ENCODE measurements at regions not wholly inside any gene's neighbourhood (a gene's known extent, or its start where the extent isn't known, plus 50 kb on each side); places are given as distances from the start of the nearest gene placed in this dataset.
"Not testable (repeated sequence)": the region's sequence is repeated elsewhere in the genome, so short reads cannot be mapped to it uniquely, and the experiment has no call there.

- no peak overlapping the region for H3K4me3 ChIP-seq (ENCODE audit: low read depth, low read length)
- DNase-seq (ENCODE audit: low read depth), result no peak
- no peak for TF ChIP-seq CTCF (IDR thresholded peaks at IDR 0.05; ENCODE audit: insufficient read depth, low read length)
Measured at GRCh38 chr15:31223478-31224350, 102.9 kb upstream of the KLF13 start.

GRCh38 chr15:31224661-31225060, 102.0 kb upstream of the KLF13 start:
- H3K4me3 ChIP-seq (ENCODE audit: low read depth, low read length); DNase-seq (ENCODE audit: low read depth): not testable (repeated sequence)

- DNase-seq (ENCODE audit: low read depth), result no peak
- TF ChIP-seq CTCF (IDR thresholded peaks at IDR 0.05; ENCODE audit: insufficient read depth, low read length), result no peak
- H3K4me3 ChIP-seq (ENCODE audit: low read depth, low read length), result no peak overlapping the region
Measured at GRCh38 chr15:31225356-31225955, 101.2 kb upstream of the KLF13 start.

GRCh38 chr15:31226021-31226420, 100.6 kb upstream of the KLF13 start:
- no peak for TF ChIP-seq CTCF (IDR thresholded peaks at IDR 0.05; ENCODE audit: insufficient read depth, low read length)
- no peak overlapping the region for H3K4me3 ChIP-seq (ENCODE audit: low read depth, low read length)
- no peak for DNase-seq (ENCODE audit: low read depth)

- no peak for TF ChIP-seq CTCF (IDR thresholded peaks at IDR 0.05; ENCODE audit: insufficient read depth, low read length)
Measured at GRCh38 chr15:31227235-31227634, 99.4 kb upstream of the KLF13 start.

GRCh38 chr15:31228011-31228484, 98.6 kb upstream of the KLF13 start:
- no peak for TF ChIP-seq CTCF (IDR thresholded peaks at IDR 0.05; ENCODE audit: insufficient read depth, low read length)
- DNase-seq (ENCODE audit: low read depth), result no peak
- H3K4me3 ChIP-seq (ENCODE audit: low read depth, low read length), result no peak overlapping the region

More at GRCh38 chr15:31227235-31227634, 99.4 kb upstream of the KLF13 start:
- DNase-seq (ENCODE audit: low read depth), result no peak
- no peak overlapping the region for H3K4me3 ChIP-seq (ENCODE audit: low read depth, low read length)
